ENCODE measurements at regions not wholly inside any gene's neighbourhood (a gene's known extent, or its start where the extent isn't known, plus 50 kb on each side); places are given as distances from the start of the nearest gene placed in this dataset.

- TF ChIP-seq CTCF (IDR thresholded peaks at IDR 0.05) (no peak), POLR2A (IDR thresholded peaks at IDR 0.05) (no peak)
These were observed 476.7 kb downstream of the NOVA1 start for GRCh38 chr14:26121181-26121580.
